ENCODE measurements at regions not wholly inside any gene's neighbourhood (a gene's known extent, or its start where the extent isn't known, plus 50 kb on each side); places are given as distances from the start of the nearest gene placed in this dataset.

GRCh38 chr12:126464153-126464552 is 1398.9 kb downstream of the AACS start:
- no peak for DNase-seq (ENCODE audit: extremely low read depth in 1 of 2, low read depth in 1 of 2)

- DNase-seq (ENCODE audit: extremely low read depth in 1 of 2, low read depth in 1 of 2): no peak
Measured at GRCh38 chr12:126469211-126469610, 1404.0 kb downstream of the AACS start.

DNA sequence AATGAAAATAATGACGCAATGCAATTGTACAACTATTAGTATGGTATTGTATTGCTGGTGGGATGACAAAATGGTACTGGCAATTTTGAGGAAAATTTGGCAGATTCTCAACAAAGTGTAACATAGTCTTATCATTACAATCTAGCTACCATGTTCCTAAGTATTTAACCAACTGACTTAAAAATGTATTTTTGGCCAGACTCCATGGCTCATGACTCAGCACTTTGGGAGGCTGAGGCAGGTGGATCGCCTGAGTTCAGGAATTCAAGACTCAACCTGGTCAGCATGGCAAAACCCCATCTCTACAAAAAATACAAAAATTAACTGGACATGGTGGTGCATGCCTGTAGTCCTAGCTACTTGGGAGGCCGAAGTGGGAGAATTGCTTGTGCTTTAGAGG is 1409.5 kb downstream of the AACS start:
- no peak for DNase-seq (ENCODE audit: extremely low read depth in 1 of 2, low read depth in 1 of 2)

GRCh38 chr12:126480451-126480850 is 1415.2 kb downstream of the AACS start:
- DNase-seq (ENCODE audit: extremely low read depth in 1 of 2, low read depth in 1 of 2): no peak

GRCh38 chr12:126481688-126482087 is 1416.5 kb downstream of the AACS start:
- DNase-seq (ENCODE audit: extremely low read depth in 1 of 2, low read depth in 1 of 2): no peak

- no peak for DNase-seq (ENCODE audit: extremely low read depth in 1 of 2, low read depth in 1 of 2)
Measured at GRCh38 chr12:126482238-126482889, 1417.1 kb downstream of the AACS start.

GRCh38 chr12:126483145-126484068 is 1418.2 kb downstream of the AACS start:
- DNase-seq (ENCODE audit: extremely low read depth in 1 of 2, low read depth in 1 of 2): no peak

GRCh38 chr12:126487431-126487980 is 1422.3 kb downstream of the AACS start:
- no peak for DNase-seq (ENCODE audit: extremely low read depth in 1 of 2, low read depth in 1 of 2)

- DNase-seq (ENCODE audit: extremely low read depth in 1 of 2, low read depth in 1 of 2): no peak
Measured at GRCh38 chr12:126488806-126489205, 1423.6 kb downstream of the AACS start.

- no peak for DNase-seq (ENCODE audit: extremely low read depth in 1 of 2, low read depth in 1 of 2)
Measured at GRCh38 chr12:126492181-126492580, 1426.9 kb downstream of the AACS start.

DNA sequence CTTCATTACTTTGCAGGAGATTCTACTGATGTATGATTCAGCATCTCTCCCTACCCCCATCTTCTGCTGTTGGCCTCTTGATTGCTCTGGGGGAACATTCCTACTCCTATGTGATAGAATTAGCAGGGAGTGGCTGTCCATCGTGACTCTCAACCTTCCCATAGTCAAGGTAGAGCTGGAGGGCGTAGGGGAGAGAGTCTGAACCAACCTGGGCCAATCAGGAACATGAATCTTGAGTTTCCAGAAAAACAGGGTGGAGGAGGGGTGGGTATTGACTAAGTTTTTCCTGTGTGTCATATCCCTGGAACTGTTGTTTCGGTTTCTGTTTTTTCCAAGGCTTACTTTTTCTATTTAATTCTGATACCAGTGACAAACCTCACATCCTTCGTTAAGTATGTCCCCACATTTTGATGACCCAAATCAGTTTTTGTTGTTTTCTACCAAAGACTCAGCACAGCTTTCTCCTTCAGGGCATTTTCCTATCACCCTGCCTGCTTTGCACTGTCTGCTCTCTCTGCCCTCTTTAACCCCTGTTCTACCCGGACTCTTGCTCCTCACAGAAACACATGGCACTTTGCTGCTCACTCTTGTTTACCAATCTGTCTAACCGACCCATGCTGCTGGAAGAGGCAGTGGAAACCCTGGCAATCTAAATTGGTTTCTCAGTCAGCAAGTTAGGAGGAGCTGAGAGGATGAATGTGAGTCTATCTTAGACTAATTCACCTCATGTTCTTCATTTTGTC is 1428.3 kb downstream of the AACS start:
- no peak for DNase-seq (ENCODE audit: extremely low read depth in 1 of 2, low read depth in 1 of 2)

DNA sequence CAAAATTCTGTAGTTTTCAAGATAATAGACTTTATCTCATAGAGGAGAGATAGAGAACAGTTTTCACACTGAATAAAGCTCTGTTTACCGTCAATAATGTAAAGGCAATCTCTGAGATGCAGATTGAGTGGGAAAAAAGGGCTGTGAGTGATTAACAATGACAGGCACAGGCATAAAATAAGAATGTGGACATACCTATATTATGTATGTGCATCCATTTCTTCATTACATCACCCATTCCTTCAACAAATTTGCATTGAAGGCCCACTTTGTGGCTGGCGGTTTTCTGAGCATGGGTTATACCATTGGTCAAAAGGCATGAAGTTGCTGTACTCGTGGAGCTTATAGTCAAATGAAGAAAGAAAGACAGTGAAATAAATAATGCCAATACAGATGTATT is 1431.0 kb downstream of the AACS start:
- no peak for DNase-seq (ENCODE audit: extremely low read depth in 1 of 2, low read depth in 1 of 2)

- DNase-seq (ENCODE audit: extremely low read depth in 1 of 2, low read depth in 1 of 2): no peak
Measured at GRCh38 chr12:126506426-126507182, 1441.4 kb downstream of the AACS start.

DNA sequence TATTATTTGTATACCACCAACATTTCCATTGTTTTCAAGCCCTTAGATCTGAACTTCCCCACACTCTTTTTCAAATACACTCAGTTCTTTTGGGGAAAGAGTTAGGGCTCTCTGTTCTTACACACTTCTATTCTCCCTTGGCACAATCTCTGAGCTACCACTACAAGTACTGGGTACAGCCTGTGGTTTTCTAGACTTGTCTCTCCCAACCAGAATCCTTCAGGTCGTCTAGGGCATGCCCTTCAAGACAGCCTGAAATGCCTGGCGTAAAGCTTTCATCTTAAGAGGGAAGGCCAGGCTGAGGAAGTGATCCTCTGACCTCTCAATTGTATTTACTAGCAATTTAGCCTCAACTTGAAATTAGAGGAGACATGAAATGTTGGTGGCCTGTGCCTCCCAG is 1442.0 kb downstream of the AACS start:
- DNase-seq (ENCODE audit: extremely low read depth in 1 of 2, low read depth in 1 of 2): no peak

DNA sequence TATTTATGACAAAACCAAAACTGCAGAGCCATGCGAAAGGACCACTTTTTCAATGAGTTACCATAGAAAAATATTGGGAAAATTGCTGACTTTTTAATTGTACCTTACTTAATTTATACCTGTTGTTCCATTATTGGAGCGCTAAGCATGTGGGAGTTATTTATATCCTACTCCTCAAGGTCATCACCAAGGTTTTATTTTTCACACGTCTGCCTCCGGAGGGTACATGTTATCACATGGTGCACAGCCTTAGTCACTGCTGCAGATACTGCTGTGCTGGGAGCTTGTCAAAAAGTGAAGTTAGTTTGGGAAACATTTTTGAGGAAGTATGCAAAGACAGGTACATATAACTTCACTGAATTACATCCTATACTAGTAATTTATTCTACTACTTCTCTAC is 1444.3 kb downstream of the AACS start:
- no peak for DNase-seq (ENCODE audit: extremely low read depth in 1 of 2, low read depth in 1 of 2)

DNA sequence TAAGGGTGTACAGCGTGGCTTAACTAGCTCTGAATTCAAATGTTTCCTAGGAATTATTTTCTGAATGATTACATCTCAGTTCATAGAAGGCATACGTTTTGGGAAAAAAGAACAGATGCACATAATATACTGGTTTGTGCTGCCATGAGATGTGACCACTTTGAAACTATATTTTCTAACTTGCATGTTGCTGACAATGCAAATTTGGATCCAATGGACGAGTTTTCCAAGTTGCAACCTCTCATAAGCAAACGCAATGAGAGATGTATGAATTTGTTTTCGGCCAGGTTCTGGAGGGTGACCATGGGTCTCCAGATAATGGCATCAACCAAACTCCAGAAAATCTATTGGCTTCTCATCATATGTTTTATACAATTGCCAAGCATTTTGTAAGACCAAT is 1445.4 kb downstream of the AACS start:
- DNase-seq (ENCODE audit: extremely low read depth in 1 of 2, low read depth in 1 of 2): no peak

- no peak for DNase-seq (ENCODE audit: extremely low read depth in 1 of 2, low read depth in 1 of 2)
Measured at GRCh38 chr12:126512916-126513913, 1448.0 kb downstream of the AACS start.

DNA sequence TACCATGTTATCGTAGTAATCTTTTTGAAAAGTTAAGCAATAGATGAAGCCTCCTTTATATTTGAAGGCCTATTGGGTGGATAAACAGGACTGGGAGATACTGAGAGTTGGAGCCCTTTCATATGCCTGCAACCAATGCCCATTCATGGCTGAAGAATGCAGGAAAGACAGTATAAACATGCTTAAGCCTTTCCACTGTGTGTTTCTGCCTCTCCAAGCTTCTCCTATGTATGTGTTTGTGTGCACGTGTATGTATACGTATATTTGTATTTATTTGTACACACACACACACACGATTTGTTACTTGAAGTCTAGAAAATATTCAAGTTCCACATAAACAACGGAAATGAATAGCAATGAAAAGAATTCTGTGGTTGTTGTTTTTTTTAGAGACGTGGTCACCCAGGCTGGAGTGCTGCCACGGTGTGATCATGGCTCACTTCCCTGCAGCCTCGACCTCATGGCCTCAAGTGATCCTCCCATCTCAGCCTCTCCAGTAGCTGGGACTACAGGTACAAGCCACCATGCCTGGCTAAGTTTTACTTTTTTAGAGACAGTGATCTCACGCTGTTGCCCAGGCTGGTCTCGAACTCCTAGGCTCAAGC is 1453.5 kb downstream of the AACS start:
- DNase-seq (ENCODE audit: extremely low read depth in 1 of 2, low read depth in 1 of 2): no peak

- no peak for DNase-seq (ENCODE audit: extremely low read depth in 1 of 2, low read depth in 1 of 2)
Measured at GRCh38 chr12:126519833-126520232, 1454.6 kb downstream of the AACS start.

Measured in activated CD8-positive, alpha-beta memory T cell treated with anti-CD3 and anti-CD28 coated beads for 1 hour (primary cell).